ENCODE measurements at regions not wholly inside any gene's neighbourhood (a gene's known extent, or its start where the extent isn't known, plus 50 kb on each side); places are given as distances from the start of the nearest gene placed in this dataset.

DNA sequence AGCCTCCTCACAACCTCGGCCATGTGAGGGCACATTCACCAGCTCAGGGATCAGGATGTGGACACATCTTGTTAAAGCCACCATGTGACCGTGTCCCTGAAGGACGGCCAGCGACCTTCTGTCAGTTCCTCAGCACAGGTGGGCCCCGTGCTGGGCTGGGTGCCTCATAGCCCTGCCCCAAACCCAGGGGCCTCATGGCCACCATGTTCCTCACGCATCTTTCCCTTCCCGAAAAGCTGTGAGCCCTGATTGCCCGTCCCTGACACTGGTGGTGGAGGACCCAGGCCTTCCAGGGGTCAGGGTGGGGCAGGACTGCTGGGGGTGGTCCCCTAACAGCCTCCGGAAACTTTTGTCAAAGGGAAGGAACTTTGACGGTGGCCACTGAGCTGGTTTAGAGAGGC lies 60.1 kb upstream of the ADRA2C start:
- DNase-seq, result no peak
- no peak overlapping the region for H3K4me3 ChIP-seq
- no peaks in the 10 kb centered on the region for H3K4me1 ChIP-seq
- H3K9ac ChIP-seq (ENCODE audit: low read depth in 2 of 2, low read length in 2 of 2), result no peak overlapping the region
- H3K27me3 ChIP-seq, result peaks cover 11% of the 10 kb centered on the region
- TF ChIP-seq, protein P1, sequence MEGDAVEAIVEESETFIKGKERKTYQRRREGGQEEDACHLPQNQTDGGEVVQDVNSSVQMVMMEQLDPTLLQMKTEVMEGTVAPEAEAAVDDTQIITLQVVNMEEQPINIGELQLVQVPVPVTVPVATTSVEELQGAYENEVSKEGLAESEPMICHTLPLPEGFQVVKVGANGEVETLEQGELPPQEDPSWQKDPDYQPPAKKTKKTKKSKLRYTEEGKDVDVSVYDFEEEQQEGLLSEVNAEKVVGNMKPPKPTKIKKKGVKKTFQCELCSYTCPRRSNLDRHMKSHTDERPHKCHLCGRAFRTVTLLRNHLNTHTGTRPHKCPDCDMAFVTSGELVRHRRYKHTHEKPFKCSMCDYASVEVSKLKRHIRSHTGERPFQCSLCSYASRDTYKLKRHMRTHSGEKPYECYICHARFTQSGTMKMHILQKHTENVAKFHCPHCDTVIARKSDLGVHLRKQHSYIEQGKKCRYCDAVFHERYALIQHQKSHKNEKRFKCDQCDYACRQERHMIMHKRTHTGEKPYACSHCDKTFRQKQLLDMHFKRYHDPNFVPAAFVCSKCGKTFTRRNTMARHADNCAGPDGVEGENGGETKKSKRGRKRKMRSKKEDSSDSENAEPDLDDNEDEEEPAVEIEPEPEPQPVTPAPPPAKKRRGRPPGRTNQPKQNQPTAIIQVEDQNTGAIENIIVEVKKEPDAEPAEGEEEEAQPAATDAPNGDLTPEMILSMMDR (IDR thresholded peaks at IDR 0.05), result no peak
- H3K9me3 ChIP-seq, result no peaks in the 10 kb centered on the region
- intact Hi-C loops (cut with DNase I), result no loop called here
- H3K36me3 ChIP-seq, result no peaks in the 10 kb centered on the region
- no peak overlapping the region for H3K27ac ChIP-seq

DNA sequence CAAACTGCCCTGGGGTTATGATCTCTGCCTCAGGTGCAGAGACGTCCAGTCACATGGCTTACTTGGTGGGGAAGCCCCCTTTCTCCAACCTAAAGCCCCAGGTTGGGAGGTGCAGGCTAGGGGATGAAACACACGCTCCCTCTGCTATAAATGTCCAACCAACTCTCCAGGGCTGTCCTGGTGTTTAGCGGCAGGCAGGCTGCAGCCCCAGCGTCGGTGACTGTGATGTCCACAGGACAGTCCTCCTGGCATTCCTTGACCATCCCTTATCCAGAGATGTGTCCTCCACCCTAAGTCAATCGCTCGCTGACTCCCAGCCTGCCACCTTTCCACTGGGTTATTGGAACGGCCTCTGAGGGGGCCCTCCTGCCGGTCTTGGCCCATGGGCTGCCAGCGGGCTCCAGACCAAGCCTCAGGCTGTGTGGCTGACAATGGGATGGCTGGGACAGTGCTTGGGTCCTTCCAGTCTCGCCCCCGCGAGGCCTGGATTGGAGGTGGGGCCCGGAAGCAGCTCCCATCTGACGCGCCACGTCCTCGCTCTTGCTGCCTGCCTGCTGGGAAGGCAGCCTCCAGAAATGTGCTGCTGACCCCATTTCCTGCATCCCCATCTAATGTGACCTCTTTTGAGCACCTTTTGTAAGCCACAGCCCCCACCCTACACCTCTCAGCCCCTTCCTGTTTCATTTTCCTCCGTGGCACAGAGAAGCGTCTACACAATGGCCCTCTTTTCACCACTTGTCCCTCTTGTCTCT lies 60.8 kb upstream of the ADRA2C start:
- Histone ChIP-seq H3K9me3 (no peaks in the 10 kb centered on the region), H3K36me3 (no peaks in the 10 kb centered on the region), H3K27me3 (peaks cover 11% of the 10 kb centered on the region), H3K4me1 (no peaks in the 10 kb centered on the region), H3K27ac (no peak overlapping the region), H3K4me3 (no peak overlapping the region), H3K9ac (ENCODE audit: low read depth in 2 of 2, low read length in 2 of 2) (no peak overlapping the region)
- DNase-seq, result no peak
- TF ChIP-seq, protein P1 (IDR thresholded peaks at IDR 0.05), result no peak
- intact Hi-C loops (cut with DNase I), result no loop called here

DNA sequence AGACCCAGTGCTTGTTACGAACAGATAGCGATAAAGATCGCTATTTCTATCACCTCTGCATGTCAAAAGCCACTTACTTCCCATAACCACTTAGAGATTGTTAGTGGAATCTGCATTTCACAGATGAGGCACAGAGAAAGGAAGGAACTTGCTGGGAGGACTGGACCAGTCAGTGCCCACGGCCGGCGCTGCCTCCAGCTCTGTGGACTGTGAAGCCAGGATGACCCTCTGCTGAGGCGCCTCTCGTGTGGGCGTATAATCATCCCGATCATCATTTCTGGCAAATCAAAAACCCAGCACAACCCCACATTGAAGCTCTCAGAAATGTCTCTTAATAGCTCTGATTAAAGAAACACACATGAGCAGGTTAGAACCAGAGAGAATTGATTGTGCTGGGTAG lies 61.5 kb upstream of the ADRA2C start:
- H3K36me3 ChIP-seq, result no peaks in the 10 kb centered on the region
- no peak for DNase-seq
- no peak overlapping the region for H3K9ac ChIP-seq (ENCODE audit: low read depth in 2 of 2, low read length in 2 of 2)
- H3K4me1 ChIP-seq, result no peaks in the 10 kb centered on the region
- intact Hi-C loops (cut with DNase I), result no loop called here
- H3K27me3 ChIP-seq, result peaks cover 11% of the 10 kb centered on the region
- no peaks in the 10 kb centered on the region for H3K9me3 ChIP-seq
- no peak overlapping the region for H3K4me3 ChIP-seq
- TF ChIP-seq, protein P1 (IDR thresholded peaks at IDR 0.05), result no peak
- H3K27ac ChIP-seq, result no peak overlapping the region

DNA sequence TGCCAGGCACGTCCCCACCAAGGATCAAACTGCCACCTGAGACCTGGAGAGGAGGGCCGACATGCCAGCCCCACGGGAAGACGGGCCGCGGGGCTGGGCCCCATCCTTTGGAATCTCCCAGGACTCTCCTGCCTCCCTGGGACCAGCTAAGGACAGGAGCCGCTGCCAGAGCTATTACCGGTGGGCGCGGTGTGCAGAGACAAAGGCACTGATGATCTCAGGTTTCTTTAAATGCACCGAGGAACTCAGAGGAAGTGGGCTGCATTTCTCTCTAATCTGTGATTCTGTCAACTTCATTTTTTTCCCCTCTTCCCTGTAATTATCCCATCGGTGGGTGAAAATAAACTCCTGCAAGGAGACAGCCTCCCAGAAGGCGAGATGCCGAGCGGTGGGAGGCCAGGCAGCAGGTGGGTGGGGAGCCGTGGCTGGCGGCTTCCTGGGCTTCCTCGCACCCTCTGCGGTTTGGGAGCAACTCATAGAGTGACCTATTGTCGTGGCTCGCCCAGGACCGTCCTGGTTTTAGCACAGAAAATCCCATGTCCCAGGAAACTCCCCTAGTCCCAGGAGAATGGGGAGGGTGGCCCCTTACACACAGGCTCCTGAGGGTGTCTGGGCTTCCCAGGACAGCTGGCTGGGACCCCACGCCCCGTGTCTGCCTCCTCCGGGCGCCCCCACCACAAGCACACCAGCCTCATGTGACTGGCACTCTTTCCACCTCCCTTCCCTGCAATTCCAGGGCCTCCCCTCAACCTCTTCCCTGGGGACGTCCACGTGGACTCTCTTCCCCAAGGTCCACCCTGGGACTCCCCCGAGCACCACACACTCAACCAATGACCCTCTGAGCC lies 62.3 kb upstream of the ADRA2C start:
- no peaks in the 10 kb centered on the region for H3K9me3 ChIP-seq
- H3K36me3 ChIP-seq, result no peaks in the 10 kb centered on the region
- TF ChIP-seq, protein P1 (IDR thresholded peaks at IDR 0.05), result no peak
- no peak overlapping the region for H3K4me3 ChIP-seq
- H3K4me1 ChIP-seq, result no peaks in the 10 kb centered on the region
- intact Hi-C loops (cut with DNase I), result no loop called here
- no peak for DNase-seq
- H3K27ac ChIP-seq, result no peak overlapping the region
- H3K27me3 ChIP-seq, result peaks cover 11% of the 10 kb centered on the region
- H3K9ac ChIP-seq (ENCODE audit: low read depth in 2 of 2, low read length in 2 of 2), result no peak overlapping the region

DNA sequence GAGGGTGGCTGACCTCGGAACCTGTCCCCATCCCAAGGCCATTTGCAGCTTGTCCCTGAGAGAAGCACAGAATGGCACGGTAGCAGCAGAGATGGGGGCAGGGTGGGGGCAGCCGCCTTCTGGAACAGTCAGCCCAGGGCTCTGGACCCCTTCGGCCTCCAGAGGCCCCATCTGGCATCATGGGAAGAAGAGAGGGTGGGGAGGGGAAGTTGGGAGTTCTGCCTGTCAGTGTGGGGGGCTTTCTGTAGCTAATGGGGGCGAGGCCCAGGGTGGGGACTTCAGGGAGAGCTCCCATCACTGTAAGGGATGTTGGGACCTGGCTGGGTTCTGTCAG lies 62.9 kb upstream of the ADRA2C start:
- intact Hi-C loops (cut with DNase I), result no loop called here
- Histone ChIP-seq H3K4me3 (no peak overlapping the region), H3K9ac (ENCODE audit: low read depth in 2 of 2, low read length in 2 of 2) (no peak overlapping the region), H3K27ac (no peak overlapping the region), H3K4me1 (no peaks in the 10 kb centered on the region), H3K27me3 (peaks cover 11% of the 10 kb centered on the region), H3K9me3 (no peaks in the 10 kb centered on the region), H3K36me3 (no peaks in the 10 kb centered on the region)
- TF ChIP-seq, protein P1 (IDR thresholded peaks at IDR 0.05), result no peak
- no peak for DNase-seq

Data from colonic mucosa (tissue), 4 donors.